HCT116 (cell line): ENCODE measurements at regions not wholly inside any gene's neighbourhood (a gene's known extent, or its start where the extent isn't known, plus 50 kb on each side); places are given as distances from the start of the nearest gene placed in this dataset.

ENCODE experiments used
- ATAC-seq: fragments of 200-7000 bp; cut with Tn5 transposase; 2 replicates; pipeline ENCODE4 v1.9.1; 2020; ENCODE audit warnings: mild to moderate bottlenecking, moderate library complexity
- BruUV-seq: library from RNA; stranded (reverse); fragments of 400-500 nt; replicated peaks from 2 replicates; lab custom pipeline; 2021; lab: Mats Ljungman, UMichigan
- CTCF ChIA-PET: fragments of 300-600 bp; sonication (Branson Sonifier 250); formaldehyde crosslinking; loops from one replicate; lab custom pipeline; 2021; ENCODE audit warnings: antibody characterized with exemption; lab: Charles Lee
- POLR2A ChIA-PET: fragments of 300-600, 350-600 bp; sonication (Branson Sonifier 250); formaldehyde crosslinking; loops from one replicate; lab custom pipeline; 2021; ENCODE audit warnings: antibody characterized with exemption; lab: Charles Lee
- RAD21 ChIA-PET, 2 experiments: fragments of 300-600 bp; sonication (Branson Sonifier 250); formaldehyde crosslinking; loops; one replicate each; lab custom pipeline; 2023; ENCODE audit warnings: low total read pairs in 2 of 2; ENCODE audit not compliant: uncharacterized antibody in 2 of 2, unreplicated experiment in 2 of 2, low non-redundant PET in 1 of 2; lab: Charles Lee
- DNase-seq: peaks from one replicate; pipeline ENCODE4 v3.0.0-alpha.2; 2010; ENCODE audit warnings: low read depth, low spot score
- H2AFZ ChIP-seq: fragments of 200-600 bp; shearing (Covaris generic), sonication (generic); 2 replicates; pipeline ENCODE4 v1.6.1; 2017; ENCODE audit warnings: low read depth, mixed run types, mixed read lengths, antibody characterized with exemption, low read length; ENCODE audit not compliant: poor library complexity, severe bottlenecking
- H3K27ac ChIP-seq: 2 replicates; pipeline ENCODE4 v1.5.1; 2012; ENCODE audit warnings: low read depth, low read length
- H3K27me3 ChIP-seq: fragments of 200-600 bp; sonication (generic); 2 replicates; pipeline ENCODE4 v1.6.1; 2016; ENCODE audit warnings: mixed run types, low read length, mixed read lengths; ENCODE audit not compliant: insufficient read depth
- H3K36me3 ChIP-seq, 2 experiments: fragments of 200-500 bp in 1 of 2; fragments of 200-600 bp in 1 of 2; sonication (Bioruptor generic) in 1 of 2; sonication (generic) in 1 of 2; 2 replicates each; pipeline versions ENCODE4 v1.5.1 to v1.6.1; 2014 to 2016; ENCODE audit warnings: low read length in 2 of 2, inconsistent platforms in 1 of 2, mixed read lengths in 1 of 2, mixed run types in 1 of 2; ENCODE audit not compliant: insufficient read depth in 2 of 2, control insufficient read depth in 1 of 2
- H3K4me1 ChIP-seq, 2 experiments: fragments of 200-600 bp in 1 of 2; sonication (generic) in 1 of 2; 2 replicates each; pipeline versions ENCODE4 v1.5.1 to v1.6.1; 2012 to 2017; ENCODE audit warnings: low read length in 2 of 2, inconsistent platforms in 1 of 2, mild to moderate bottlenecking in 1 of 2, mixed read lengths in 1 of 2, mixed run types in 1 of 2, moderate library complexity in 1 of 2; ENCODE audit not compliant: insufficient read depth in 2 of 2, control insufficient read depth in 1 of 2
- H3K4me2 ChIP-seq: fragments of 200-600 bp; sonication (generic); 2 replicates; pipeline ENCODE4 v1.6.1; 2017; ENCODE audit warnings: mixed run types, low read length, mixed read lengths
- H3K4me3 ChIP-seq, 2 experiments: fragments of 200-600 bp in 1 of 2; sonication (generic) in 1 of 2; replicated peaks in 1 of 2; 2 replicates each; pipeline ENCODE4 v1.5.1; 2011 to 2016; ENCODE audit warnings: low read length in 2 of 2, control low read depth in 1 of 2, low read depth in 1 of 2, mild to moderate bottlenecking in 1 of 2, mixed read lengths in 1 of 2, mixed run types in 1 of 2
- H3K79me2 ChIP-seq: fragments of 200-600 bp; sonication (generic); 2 replicates; pipeline ENCODE4 v1.6.1; 2017; ENCODE audit warnings: mild to moderate bottlenecking, mixed run types, low read length, moderate library complexity, mixed read lengths; ENCODE audit not compliant: insufficient read depth
- H3K9ac ChIP-seq: fragments of 200-600 bp; sonication (generic); 2 replicates; pipeline ENCODE4 v1.6.1; 2016; ENCODE audit warnings: low read length, mixed read lengths
- H3K9me2 ChIP-seq: fragments of 200-600 bp; sonication (generic), shearing (Covaris generic); 2 replicates; pipeline ENCODE4 v1.6.1; 2017; ENCODE audit warnings: mixed run types, mild to moderate bottlenecking, moderate library complexity; ENCODE audit not compliant: insufficient read depth
- H3K9me3 ChIP-seq, 2 experiments: fragments of 200-500 bp in 1 of 2; fragments of 200-600 bp in 1 of 2; sonication (Bioruptor generic) in 1 of 2; sonication (generic) in 1 of 2; 2 replicates each; pipeline ENCODE4 v1.6.1; 2014 to 2017; ENCODE audit warnings: low read length in 2 of 2, mixed read lengths in 2 of 2, inconsistent platforms in 1 of 2, low read depth in 1 of 2, mild to moderate bottlenecking in 1 of 2, mixed run types in 1 of 2, moderate library complexity in 1 of 2; ENCODE audit not compliant: control insufficient read depth in 1 of 2, insufficient read depth in 1 of 2
- H4K20me1 ChIP-seq: fragments of 200-600 bp; sonication (generic), shearing (Covaris generic); 2 replicates; pipeline ENCODE4 v1.6.1; 2017; ENCODE audit warnings: mixed run types, mild to moderate bottlenecking, moderate library complexity; ENCODE audit not compliant: insufficient read depth
- CEBPB ChIP-seq: IDR thresholded peaks from 2 replicates; pipeline ENCODE4 v1.6.1; 2012; ENCODE audit warnings: low read depth
- EZH2 ChIP-seq: fragments of 200-600 bp; sonication (generic); IDR thresholded peaks from 2 replicates; pipeline ENCODE4 v1.6.1; 2017; ENCODE audit warnings: antibody characterized with exemption, mixed run types
- EZH2phosphoT487 ChIP-seq: fragments of 200-600 bp; IDR thresholded peaks from 2 replicates; pipeline ENCODE4 v1.6.1; 2018; ENCODE audit warnings: antibody characterized with exemption, borderline replicate concordance
- FOSL1 ChIP-seq: IDR thresholded peaks from 2 replicates; pipeline ENCODE4 v1.6.1; 2012; ENCODE audit warnings: low read depth
- JUND ChIP-seq: IDR thresholded peaks from 2 replicates; pipeline ENCODE4 v1.6.1; 2012
- POLR2A ChIP-seq: IDR thresholded peaks from 2 replicates; pipeline ENCODE4 v1.7.0; 2011; ENCODE audit warnings: borderline replicate concordance; ENCODE audit not compliant: insufficient read depth, insufficient read length; ENCODE audit errors: extremely low read depth
- RAD21 ChIP-seq: IDR thresholded peaks from 2 replicates; pipeline ENCODE4 v1.6.1; 2012; ENCODE audit warnings: low read depth, mild to moderate bottlenecking
- SIN3A ChIP-seq: IDR thresholded peaks from 2 replicates; pipeline ENCODE4 v1.6.1; 2012; ENCODE audit warnings: low read depth
- SP1 ChIP-seq: IDR thresholded peaks from 2 replicates; pipeline ENCODE4 v1.6.1; 2012; ENCODE audit warnings: low read depth
- SRF ChIP-seq: IDR thresholded peaks from 2 replicates; pipeline ENCODE4 v1.6.1; 2012; ENCODE audit warnings: low read depth
- ZFX ChIP-seq: fragments of 450-650 bp; IDR thresholded peaks from 2 replicates; pipeline ENCODE4 v1.6.1; 2017
- ZNF274 ChIP-seq: fragments of 200-500 bp; sonication (Bioruptor generic); IDR thresholded peaks from 2 replicates; pipeline ENCODE4 v1.6.1; 2014; ENCODE audit warnings: mild to moderate bottlenecking, low read depth, low read length, inconsistent platforms
- intact Hi-C: fragments of 100-400 bp; cut with micrococcal nuclease; formaldehyde crosslinking; loops from 2 replicates; pipeline ENCODE4 v1.10.0; 2022
- TF ChIP-seq, protein P1 (sequence below): IDR thresholded peaks from 2 replicates; pipeline ENCODE4 v1.6.1; 2012
- TF ChIP-seq, protein P2 (sequence below): IDR thresholded peaks from 2 replicates; pipeline ENCODE4 v1.6.1; 2011; ENCODE audit warnings: mild to moderate bottlenecking, low read length, moderate library complexity; ENCODE audit not compliant: insufficient replicate concordance; ENCODE audit errors: extremely low read depth
- TF ChIP-seq, protein P3 (sequence below), 3 experiments: fragments of 200-600 bp in 1 of 3; sonication (generic) in 1 of 3; IDR thresholded peaks in 2 of 3; conservative IDR thresholded peaks in 1 of 3; 2 replicates each; pipeline ENCODE4 v1.5.1; 2012 to 2017; ENCODE audit warnings: low read depth in 2 of 3, low read length in 2 of 3, antibody characterized with exemption in 1 of 3, borderline replicate concordance in 1 of 3, control low read depth in 1 of 3, mild to moderate bottlenecking in 1 of 3, mixed read lengths in 1 of 3, mixed run types in 1 of 3, moderate library complexity in 1 of 3; ENCODE audit not compliant: insufficient read depth in 1 of 3

DNA sequence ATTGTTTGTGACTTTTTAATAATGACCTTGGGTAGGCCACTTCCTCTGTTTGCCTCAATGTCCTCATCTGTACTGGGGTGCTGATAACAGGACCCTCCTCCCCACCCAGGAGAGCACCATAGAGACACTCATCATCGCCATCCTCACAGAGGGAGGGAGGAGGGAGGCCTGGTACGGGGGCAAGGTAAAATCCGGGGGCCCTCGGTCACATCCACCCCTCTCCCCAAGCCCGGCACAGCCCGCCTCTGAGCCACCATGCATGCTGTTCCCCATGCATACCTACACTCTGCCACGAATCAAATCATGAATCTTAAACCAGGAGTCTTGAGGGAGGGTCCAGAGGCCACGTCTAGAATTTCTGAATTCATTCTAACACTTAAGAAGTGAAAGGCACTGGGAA is 74.9 kb upstream of the IQSEC1 start (continued):
- TF ChIP-seq CEBPB: no peak
- TF ChIP-seq, all 23 proteins: peak for 0

DNA sequence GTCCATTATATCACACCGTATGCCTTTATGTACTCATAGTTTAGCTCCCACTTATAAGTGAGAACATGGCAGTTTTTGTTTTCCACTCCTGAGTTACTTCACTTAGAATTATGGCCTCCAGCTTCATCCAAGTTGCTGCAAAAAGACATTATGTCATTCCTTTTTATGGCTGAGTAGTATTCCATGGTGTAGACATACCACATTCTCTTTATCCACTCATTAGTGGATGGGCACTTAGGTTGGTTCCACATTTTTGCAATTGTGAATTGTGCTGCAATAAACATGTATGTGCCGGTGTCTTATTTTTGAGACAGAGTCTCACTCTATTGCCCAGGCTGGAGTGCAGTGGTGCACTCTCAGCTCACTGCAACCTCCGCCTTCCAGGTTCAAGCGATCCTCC is 74.1 kb upstream of the IQSEC1 start:
- no peaks in the 10 kb centered on the region; a peak in 1 of 4 replicates for H3K4me1 ChIP-seq
- no peaks in the 10 kb centered on the region for H3K36me3 ChIP-seq
- intact Hi-C loops: no loop called here
- ChIA-PET CTCF (interaction anchor here (0.7 kb wide), 1 partner anchor 45 kb away, joined by 3 read pairs; no protein-coding TSS in a partner anchor), RAD21 (no interaction called here), POLR2A (interaction anchor here (0.6 kb wide), 1 partner anchor 154 kb away, joined by 5 read pairs; no protein-coding TSS in a partner anchor)
- H3K27ac ChIP-seq: no peak overlapping the region
- H3K27me3 ChIP-seq: no peaks in the 10 kb centered on the region
- no peaks in the 10 kb centered on the region for H3K79me2 ChIP-seq
- no peak overlapping the region for H2AFZ ChIP-seq
- no peaks in the 10 kb centered on the region for H4K20me1 ChIP-seq
- no peak overlapping the region for H3K4me3 ChIP-seq
- no peak overlapping the region for H3K4me2 ChIP-seq
- BruUV-seq: no TSS peak
- ATAC-seq (no peak), DNase-seq (no peak)
- no peak overlapping the region for H3K9ac ChIP-seq
- no peaks in the 10 kb centered on the region for H3K9me3 ChIP-seq
- TF ChIP-seq ZFX: no peak
- TF ChIP-seq SRF: no peak
- no peak for TF ChIP-seq ZNF274
- no peak for TF ChIP-seq EZH2phosphoT487
- no peak for TF ChIP-seq JUND
- TF ChIP-seq, protein P1, sequence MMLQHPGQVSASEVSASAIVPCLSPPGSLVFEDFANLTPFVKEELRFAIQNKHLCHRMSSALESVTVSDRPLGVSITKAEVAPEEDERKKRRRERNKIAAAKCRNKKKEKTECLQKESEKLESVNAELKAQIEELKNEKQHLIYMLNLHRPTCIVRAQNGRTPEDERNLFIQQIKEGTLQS: no peak
- no peak for TF ChIP-seq SIN3A
- TF ChIP-seq SP1: no peak
- no peak for TF ChIP-seq EZH2
- TF ChIP-seq RAD21: no peak
- TF ChIP-seq FOSL1: no peak
- TF ChIP-seq, protein P2, sequence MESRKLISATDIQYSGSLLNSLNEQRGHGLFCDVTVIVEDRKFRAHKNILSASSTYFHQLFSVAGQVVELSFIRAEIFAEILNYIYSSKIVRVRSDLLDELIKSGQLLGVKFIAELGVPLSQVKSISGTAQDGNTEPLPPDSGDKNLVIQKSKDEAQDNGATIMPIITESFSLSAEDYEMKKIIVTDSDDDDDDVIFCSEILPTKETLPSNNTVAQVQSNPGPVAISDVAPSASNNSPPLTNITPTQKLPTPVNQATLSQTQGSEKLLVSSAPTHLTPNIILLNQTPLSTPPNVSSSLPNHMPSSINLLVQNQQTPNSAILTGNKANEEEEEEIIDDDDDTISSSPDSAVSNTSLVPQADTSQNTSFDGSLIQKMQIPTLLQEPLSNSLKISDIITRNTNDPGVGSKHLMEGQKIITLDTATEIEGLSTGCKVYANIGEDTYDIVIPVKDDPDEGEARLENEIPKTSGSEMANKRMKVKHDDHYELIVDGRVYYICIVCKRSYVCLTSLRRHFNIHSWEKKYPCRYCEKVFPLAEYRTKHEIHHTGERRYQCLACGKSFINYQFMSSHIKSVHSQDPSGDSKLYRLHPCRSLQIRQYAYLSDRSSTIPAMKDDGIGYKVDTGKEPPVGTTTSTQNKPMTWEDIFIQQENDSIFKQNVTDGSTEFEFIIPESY: no peak
- TF ChIP-seq, protein P3, sequence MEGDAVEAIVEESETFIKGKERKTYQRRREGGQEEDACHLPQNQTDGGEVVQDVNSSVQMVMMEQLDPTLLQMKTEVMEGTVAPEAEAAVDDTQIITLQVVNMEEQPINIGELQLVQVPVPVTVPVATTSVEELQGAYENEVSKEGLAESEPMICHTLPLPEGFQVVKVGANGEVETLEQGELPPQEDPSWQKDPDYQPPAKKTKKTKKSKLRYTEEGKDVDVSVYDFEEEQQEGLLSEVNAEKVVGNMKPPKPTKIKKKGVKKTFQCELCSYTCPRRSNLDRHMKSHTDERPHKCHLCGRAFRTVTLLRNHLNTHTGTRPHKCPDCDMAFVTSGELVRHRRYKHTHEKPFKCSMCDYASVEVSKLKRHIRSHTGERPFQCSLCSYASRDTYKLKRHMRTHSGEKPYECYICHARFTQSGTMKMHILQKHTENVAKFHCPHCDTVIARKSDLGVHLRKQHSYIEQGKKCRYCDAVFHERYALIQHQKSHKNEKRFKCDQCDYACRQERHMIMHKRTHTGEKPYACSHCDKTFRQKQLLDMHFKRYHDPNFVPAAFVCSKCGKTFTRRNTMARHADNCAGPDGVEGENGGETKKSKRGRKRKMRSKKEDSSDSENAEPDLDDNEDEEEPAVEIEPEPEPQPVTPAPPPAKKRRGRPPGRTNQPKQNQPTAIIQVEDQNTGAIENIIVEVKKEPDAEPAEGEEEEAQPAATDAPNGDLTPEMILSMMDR (IDR thresholded peaks at IDR 0.05 in 2 of 3, conservative IDR thresholded peaks at IDR 0.05 in 1 of 3; ENCODE audit: borderline replicate concordance in 1 of 3, insufficient read depth in 1 of 3, low read depth in 2 of 3, low read length in 2 of 3): no peak
- no peak for TF ChIP-seq POLR2A
- H3K9me2 ChIP-seq: no peaks in the 10 kb centered on the region
